GM23248 (cell line): ENCODE measurements at regions not wholly inside any gene's neighbourhood (a gene's known extent, or its start where the extent isn't known, plus 50 kb on each side); places are given as distances from the start of the nearest gene placed in this dataset.
A peak's percentile ranks its signal among the peaks of the same experiment; 100 is the strongest.

ENCODE experiments used
- DNase-seq: peaks from one replicate; pipeline ENCODE4 v3.0.0-alpha.2; 2015
- H2AFZ ChIP-seq: fragments of 200-600 bp; sonication (generic); 2 replicates; pipeline ENCODE4 v1.6.1; 2016; ENCODE audit warnings: antibody characterized with exemption
- H3F3A ChIP-seq: fragments of 200-600 bp; sonication (generic); 2 replicates; pipeline ENCODE4 v1.6.1; 2016; ENCODE audit warnings: mild to moderate bottlenecking, antibody characterized with exemption, mixed run types; ENCODE audit not compliant: insufficient read depth
- H3K27ac ChIP-seq: fragments of 200-600 bp; sonication (generic); 2 replicates; pipeline ENCODE4 v1.5.1; 2016; ENCODE audit warnings: mild to moderate bottlenecking
- H3K27me3 ChIP-seq: fragments of 200-600 bp; sonication (generic); replicated peaks from 2 replicates; pipeline ENCODE4 v1.6.1; 2016; ENCODE audit warnings: mild to moderate bottlenecking; ENCODE audit not compliant: insufficient read depth
- H3K36me3 ChIP-seq: fragments of 200-600 bp; sonication (generic); 2 replicates; pipeline ENCODE4 v1.6.1; 2016; ENCODE audit warnings: low read depth, mild to moderate bottlenecking
- H3K4me1 ChIP-seq: fragments of 200-600 bp; sonication (generic); 2 replicates; pipeline ENCODE4 v1.6.1; 2016; ENCODE audit warnings: mild to moderate bottlenecking; ENCODE audit not compliant: insufficient read depth
- H3K4me2 ChIP-seq: fragments of 200-600 bp; sonication (generic); one replicate; pipeline ENCODE4 v1.6.1; 2016; ENCODE audit warnings: mild to moderate bottlenecking; ENCODE audit not compliant: unreplicated experiment
- H3K4me3 ChIP-seq: fragments of 200-600 bp; sonication (generic); 2 replicates; pipeline ENCODE4 v1.5.1; 2016; ENCODE audit warnings: mild to moderate bottlenecking
- H3K79me2 ChIP-seq: fragments of 200-600 bp; sonication (generic); 2 replicates; pipeline ENCODE4 v1.6.1; 2016; ENCODE audit warnings: mild to moderate bottlenecking; ENCODE audit not compliant: insufficient read depth
- H3K9ac ChIP-seq: fragments of 200-600 bp; sonication (generic); 2 replicates; pipeline ENCODE4 v1.6.1; 2016; ENCODE audit warnings: mild to moderate bottlenecking
- H3K9me2 ChIP-seq: fragments of 200-600 bp; sonication (generic); 2 replicates; pipeline ENCODE4 v1.6.1; 2016; ENCODE audit warnings: mixed run types, mild to moderate bottlenecking, moderate library complexity; ENCODE audit not compliant: insufficient read depth
- H3K9me3 ChIP-seq: fragments of 200-600 bp; sonication (generic); one replicate; pipeline ENCODE4 v1.6.1; 2017; ENCODE audit warnings: low read depth
- H4K20me1 ChIP-seq: fragments of 200-600 bp; sonication (generic); 2 replicates; pipeline ENCODE4 v1.6.0; 2016; ENCODE audit not compliant: insufficient read depth
- EZH2 ChIP-seq: fragments of 200-600 bp; sonication (generic); IDR thresholded peaks from 2 replicates; pipeline ENCODE4 v1.6.1; 2018; ENCODE audit warnings: antibody characterized with exemption, mild to moderate bottlenecking; ENCODE audit not compliant: insufficient read depth, poor library complexity, severe bottlenecking
- EZH2phosphoT487 ChIP-seq: fragments of 200-600 bp; sonication (generic); IDR thresholded peaks from 2 replicates; pipeline ENCODE4 v1.6.1; 2018; ENCODE audit warnings: antibody characterized with exemption, moderate library complexity, mild to moderate bottlenecking, low read depth; ENCODE audit not compliant: insufficient read depth
- WGBS, 2 experiments: methylation state at CpG; one replicate each; pipeline ENCODE4 v1.1.6; 2015 to 2017; ENCODE audit warnings: low lambda C conversion rate in 2 of 2, low coverage in 1 of 2; ENCODE audit errors: missing lambda C conversion rate in 2 of 2; 5-methylcytosine and 5-hydroxymethylcytosine counted together
- in situ Hi-C: fragments of 300-500 bp; cut with MboI; formaldehyde crosslinking; loops from 2 replicates; pipeline ENCODE4 v1.15.0; 2020

GRCh38 chr14:87111741-87112140 is 881.2 kb downstream of the GALC start:
- in situ Hi-C loops: no loop called here
- H3K4me3 ChIP-seq: no peak overlapping the region
- TF ChIP-seq EZH2 (no peak), EZH2phosphoT487 (no peak)
- no peaks in the 10 kb centered on the region for H3K36me3 ChIP-seq
- no peak overlapping the region for H2AFZ ChIP-seq
- no peak for DNase-seq
- no peak overlapping the region for H3K9ac ChIP-seq
- no peaks in the 10 kb centered on the region for H3K27me3 ChIP-seq
- no peaks in the 10 kb centered on the region for H3K9me3 ChIP-seq
- H3K4me2 ChIP-seq: no peak overlapping the region
- H3F3A ChIP-seq: peaks cover 6% of the 10 kb centered on the region; the same call in 1 of the 2 replicates
- H3K27ac ChIP-seq: no peak overlapping the region
- H3K4me1 ChIP-seq: peaks cover 8% of the 10 kb centered on the region; the same call in 1 of the 2 replicates
- no peaks in the 10 kb centered on the region for H3K9me2 ChIP-seq
- H4K20me1 ChIP-seq: no peaks in the 10 kb centered on the region
- 32 to 40% methylated on average over 3 of the region's 3 CpGs for WGBS, 2 experiments
- H3K79me2 ChIP-seq: no peaks in the 10 kb centered on the region

- no peaks in the 10 kb centered on the region for H3K36me3 ChIP-seq
- no peak overlapping the region for H3K4me2 ChIP-seq
- H3K4me1 ChIP-seq: peaks cover 8% of the 10 kb centered on the region; the same call in 1 of the 2 replicates
- no peaks in the 10 kb centered on the region for H3K79me2 ChIP-seq
- no peak overlapping the region for H3K9ac ChIP-seq
- no peak overlapping the region for H2AFZ ChIP-seq
- no peak overlapping the region for H3K27ac ChIP-seq
- H4K20me1 ChIP-seq: no peaks in the 10 kb centered on the region
- H3F3A ChIP-seq: peaks cover 6% of the 10 kb centered on the region; the same call in 1 of the 2 replicates
- TF ChIP-seq EZH2: no peak
- 0 to 5% methylated on average over 1 of the region's 1 CpG for WGBS, 2 experiments
- in situ Hi-C loops: no loop called here
- H3K9me2 ChIP-seq: no peaks in the 10 kb centered on the region
- no peaks in the 10 kb centered on the region for H3K27me3 ChIP-seq
- no peak overlapping the region for H3K4me3 ChIP-seq
- H3K9me3 ChIP-seq: no peaks in the 10 kb centered on the region
- DNase-seq: no peak
Observed at GRCh38 chr14:87111126-87111525, 881.9 kb downstream of the GALC start.

- H3K79me2 ChIP-seq: no peaks in the 10 kb centered on the region
- no peak overlapping the region for H3K4me3 ChIP-seq
- no peak overlapping the region for H3K27ac ChIP-seq
- no peaks in the 10 kb centered on the region for H3K9me2 ChIP-seq
- peaks cover 8% of the 10 kb centered on the region; the same call in 1 of the 2 replicates for H3K4me1 ChIP-seq
- H3K36me3 ChIP-seq: no peaks in the 10 kb centered on the region
- H3F3A ChIP-seq: peaks cover 6% of the 10 kb centered on the region; the same call in 1 of the 2 replicates
- no peak overlapping the region for H3K9ac ChIP-seq
- H4K20me1 ChIP-seq: no peaks in the 10 kb centered on the region
- TF ChIP-seq EZH2 (no peak), EZH2phosphoT487 (no peak)
- in situ Hi-C loops: no loop called here
- no peak overlapping the region for H3K4me2 ChIP-seq
- no peaks in the 10 kb centered on the region for H3K27me3 ChIP-seq
- DNase-seq: no peak
- H3K9me3 ChIP-seq: no peaks in the 10 kb centered on the region
- H2AFZ ChIP-seq: no peak overlapping the region
- WGBS, 2 experiments: 72 to 78% methylated on average over 3 of the region's 3 CpGs
Observed at GRCh38 chr14:87109271-87109670, 883.7 kb downstream of the GALC start.

- Histone ChIP-seq H3K27me3 (no peaks in the 10 kb centered on the region), H3K4me3 (no peak overlapping the region), H4K20me1 (no peaks in the 10 kb centered on the region), H3K4me1 (peaks cover 8% of the 10 kb centered on the region; the same call in 1 of the 2 replicates), H3K79me2 (no peaks in the 10 kb centered on the region), H3K36me3 (no peaks in the 10 kb centered on the region), H3K9ac (no peak overlapping the region), H3K4me2 (no peak overlapping the region), H3K9me2 (no peaks in the 10 kb centered on the region), H2AFZ (no peak overlapping the region), H3F3A (peaks cover 6% of the 10 kb centered on the region; the same call in 1 of the 2 replicates), H3K27ac (no peak overlapping the region), H3K9me3 (no peaks in the 10 kb centered on the region)
- in situ Hi-C loops: no loop called here
- TF ChIP-seq EZH2phosphoT487 (no peak), EZH2 (no peak)
- WGBS, 2 experiments: 23 to 25% methylated on average over 3 of the region's 3 CpGs
- peak; percentile 73 for DNase-seq
Observed at GRCh38 chr14:87108726-87109125, 884.3 kb downstream of the GALC start.
